Uterus (tissue), 3 donors: ENCODE measurements at regions not wholly inside any gene's neighbourhood (a gene's known extent, or its start where the extent isn't known, plus 50 kb on each side); places are given as distances from the start of the nearest gene placed in this dataset.
A peak's percentile ranks its signal among the peaks of the same experiment; 100 is the strongest.

Experiments
- DNase-seq, 2 donors: peaks; one replicate each; pipeline ENCODE4 v3.0.0-alpha.2; 2019 to 2020
- H3K27ac ChIP-seq, 2 donors: fragments of 200-600 bp; sonication (generic); 1 replicate in 1 of 2; 2 replicates in 1 of 2; pipeline ENCODE4 v1.5.1; 2016 to 2018
- H3K27me3 ChIP-seq, 2 donors: fragments of 200-600 bp; sonication (generic); one replicate each; pipeline ENCODE4 v1.5.1; 2018 to 2019; ENCODE audit warnings: control low read depth in 1 of 2
- H3K36me3 ChIP-seq, 2 donors: fragments of 200-600 bp; sonication (generic); one replicate each; pipeline ENCODE4 v1.5.1; 2019; ENCODE audit warnings: control low read depth in 1 of 2
- H3K4me1 ChIP-seq, 2 donors: fragments of 200-600 bp; sonication (generic); one replicate each; pipeline ENCODE4 v1.5.1; 2018 to 2019; ENCODE audit warnings: control low read depth in 1 of 2
- H3K4me3 ChIP-seq, 2 donors: fragments of 200-600 bp; sonication (generic); 1 replicate in 1 of 2; 2 replicates in 1 of 2; pipeline ENCODE4 v1.5.1; 2018 to 2019; ENCODE audit warnings: mild to moderate bottlenecking in 1 of 2
- H3K9me3 ChIP-seq, 2 donors: fragments of 200-600 bp; sonication (generic); one replicate each; pipeline ENCODE4 v1.5.1; 2019; ENCODE audit warnings: control low read depth in 1 of 2
- POLR2A ChIP-seq, 2 donors: fragments of 450-650 bp; IDR thresholded peaks; one replicate each; pipeline ENCODE4 v1.6.1; 2016; ENCODE audit warnings: antibody characterized with exemption in 2 of 2, mild to moderate bottlenecking in 1 of 2, moderate library complexity in 1 of 2
- intact Hi-C: fragments of 100-400 bp; cut with DNase I; formaldehyde crosslinking; loops from one replicate; pipeline ENCODE4 v1.15.1; 2023; ENCODE audit warnings: low total_unique reads
- TF ChIP-seq, protein P1 (sequence below), 4 experiments: fragments of 200-600 bp in 2 of 4; fragments of 450-650 bp in 2 of 4; sonication (generic) in 2 of 4; IDR thresholded peaks; one replicate each; pipeline ENCODE4 v1.5.1; 2016 to 2019; ENCODE audit warnings: antibody characterized with exemption in 4 of 4, mild to moderate bottlenecking in 2 of 4, moderate library complexity in 1 of 4
- donor health status: DM: yes; HTN: yes; CAD: no.

DNA sequence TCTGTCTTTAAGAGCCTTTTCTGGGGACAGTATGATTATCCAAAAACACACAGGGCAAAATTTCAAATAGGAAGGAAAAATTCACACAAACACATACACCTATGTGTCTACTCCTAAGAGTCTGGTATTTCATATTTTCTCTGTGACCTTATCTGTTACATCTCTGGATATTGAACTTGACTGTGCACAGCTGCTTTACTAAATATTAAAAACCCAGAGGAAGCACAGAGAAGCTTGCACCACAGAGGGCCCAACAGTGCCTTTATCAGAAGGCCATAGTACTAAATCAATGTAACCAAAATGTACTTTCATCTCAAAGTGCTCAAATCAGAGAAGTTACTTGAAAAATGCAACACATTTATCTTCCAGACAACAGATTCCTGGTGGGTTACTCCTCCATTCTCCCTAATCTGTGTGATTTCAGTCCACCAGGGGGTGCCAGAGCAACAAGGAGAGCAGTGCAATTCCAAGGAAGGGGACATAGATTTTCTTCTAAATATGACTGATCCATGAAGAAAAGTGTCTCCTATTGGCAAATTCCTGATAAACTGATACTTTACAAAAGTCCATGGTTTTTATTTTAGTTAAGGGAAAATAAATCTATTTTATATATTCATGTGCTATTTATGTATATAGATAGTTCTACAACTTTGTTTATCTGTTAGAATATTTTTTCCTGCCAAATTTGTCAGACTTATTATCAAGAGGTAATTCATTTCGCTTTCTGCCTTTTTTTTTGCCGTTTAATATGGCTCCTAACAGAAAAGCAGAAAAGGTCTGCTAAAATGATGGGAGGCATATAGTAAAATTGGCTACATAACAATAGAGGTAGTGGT, 617.6 kb downstream of the LRFN5 start:
- H3K4me3 ChIP-seq = no peak overlapping the region
- H3K9me3 ChIP-seq = no peaks in the 10 kb centered on the region
- H3K27ac ChIP-seq = no peak overlapping the region
- TF ChIP-seq, protein P1, sequence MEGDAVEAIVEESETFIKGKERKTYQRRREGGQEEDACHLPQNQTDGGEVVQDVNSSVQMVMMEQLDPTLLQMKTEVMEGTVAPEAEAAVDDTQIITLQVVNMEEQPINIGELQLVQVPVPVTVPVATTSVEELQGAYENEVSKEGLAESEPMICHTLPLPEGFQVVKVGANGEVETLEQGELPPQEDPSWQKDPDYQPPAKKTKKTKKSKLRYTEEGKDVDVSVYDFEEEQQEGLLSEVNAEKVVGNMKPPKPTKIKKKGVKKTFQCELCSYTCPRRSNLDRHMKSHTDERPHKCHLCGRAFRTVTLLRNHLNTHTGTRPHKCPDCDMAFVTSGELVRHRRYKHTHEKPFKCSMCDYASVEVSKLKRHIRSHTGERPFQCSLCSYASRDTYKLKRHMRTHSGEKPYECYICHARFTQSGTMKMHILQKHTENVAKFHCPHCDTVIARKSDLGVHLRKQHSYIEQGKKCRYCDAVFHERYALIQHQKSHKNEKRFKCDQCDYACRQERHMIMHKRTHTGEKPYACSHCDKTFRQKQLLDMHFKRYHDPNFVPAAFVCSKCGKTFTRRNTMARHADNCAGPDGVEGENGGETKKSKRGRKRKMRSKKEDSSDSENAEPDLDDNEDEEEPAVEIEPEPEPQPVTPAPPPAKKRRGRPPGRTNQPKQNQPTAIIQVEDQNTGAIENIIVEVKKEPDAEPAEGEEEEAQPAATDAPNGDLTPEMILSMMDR (IDR thresholded peaks at IDR 0.05) = peak; percentile 43 to 70 (median 48)
- TF ChIP-seq POLR2A (IDR thresholded peaks at IDR 0.05) = no peak
- H3K36me3 ChIP-seq = no peaks in the 10 kb centered on the region
- intact Hi-C loops = no loop called here
- peaks cover 0 to 4% of the 10 kb centered on the region in 2 donors for H3K4me1 ChIP-seq
- no peaks in the 10 kb centered on the region for H3K27me3 ChIP-seq
- peak; percentile 40 to 42 for DNase-seq

DNA sequence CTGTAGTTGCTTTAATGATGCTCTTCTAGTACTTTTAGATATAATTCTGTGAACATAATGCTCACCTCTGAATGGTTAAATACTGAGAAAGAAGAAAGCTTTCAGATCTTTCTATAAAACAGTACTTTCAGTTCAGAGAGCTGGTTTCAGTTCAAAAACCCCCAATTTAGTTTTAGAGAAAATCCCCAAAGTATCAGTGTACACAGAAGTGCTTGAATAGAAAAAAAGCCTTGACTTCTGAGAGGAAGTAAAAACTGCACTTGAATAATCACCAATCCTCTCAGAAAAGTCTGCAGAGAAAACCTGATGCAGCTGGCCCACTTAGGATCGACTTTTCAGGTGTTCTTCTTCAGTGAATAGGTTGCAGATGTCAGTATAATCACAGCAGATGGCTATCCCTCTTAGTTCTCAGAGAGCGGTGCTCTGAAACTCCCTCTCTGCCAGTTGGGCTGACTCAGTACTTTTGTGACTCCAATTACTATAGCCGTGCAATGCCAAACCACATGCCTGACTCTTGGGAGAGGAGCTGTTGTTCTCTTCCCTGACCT, 616.3 kb downstream of the LRFN5 start:
- intact Hi-C loops = no loop called here
- DNase-seq = no peak
- H3K4me1 ChIP-seq = peaks cover 0 to 4% of the 10 kb centered on the region in 2 donors

DNA sequence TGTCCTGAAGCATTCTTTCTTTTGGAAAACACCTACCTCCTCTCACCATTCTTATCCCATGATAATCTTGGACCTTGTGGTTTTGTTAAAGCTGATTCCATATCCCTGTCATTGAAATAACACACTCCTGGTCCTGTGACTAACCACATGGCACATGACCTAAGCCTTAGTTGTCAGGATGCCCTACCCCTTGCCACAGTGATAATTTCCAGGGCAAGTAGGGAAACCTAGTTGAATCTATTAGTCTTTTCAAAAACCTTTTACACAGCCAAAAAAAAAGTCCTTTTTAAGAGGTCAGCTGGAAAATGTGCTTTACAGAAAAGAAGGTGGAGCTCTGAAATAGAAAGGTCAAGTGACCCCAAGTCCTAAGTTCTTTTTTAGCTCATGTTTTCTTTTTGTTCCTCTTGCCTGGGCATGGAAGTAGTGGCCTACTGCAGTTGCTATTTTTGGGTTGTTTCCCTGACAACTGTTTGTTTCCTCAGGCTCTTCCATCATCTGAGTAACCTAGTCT, 608.4 kb downstream of the LRFN5 start:
- Histone ChIP-seq H3K9me3 (no peaks in the 10 kb centered on the region), H3K4me1 (no peaks in the 10 kb centered on the region), H3K36me3 (no peaks in the 10 kb centered on the region), H3K27me3 (no peaks in the 10 kb centered on the region), H3K27ac (peak overlapping the region in 1 of 2 donors; percentile 82), H3K4me3 (no peak overlapping the region)
- TF ChIP-seq POLR2A (IDR thresholded peaks at IDR 0.05) = no peak
- TF ChIP-seq, protein P1 (IDR thresholded peaks at IDR 0.05) = no peak
- intact Hi-C loops = no loop called here
- DNase-seq = no peak

More for the DNA sequence above, 616.3 kb downstream of the LRFN5 start:
- Histone ChIP-seq H3K4me3 (no peak overlapping the region), H3K27ac (peak overlapping the region; percentile 12 to 49), H3K27me3 (no peaks in the 10 kb centered on the region), H3K36me3 (no peaks in the 10 kb centered on the region), H3K9me3 (no peaks in the 10 kb centered on the region)
- no peak for TF ChIP-seq POLR2A (IDR thresholded peaks at IDR 0.05)
- TF ChIP-seq, protein P1 (IDR thresholded peaks at IDR 0.05) = no peak

DNA sequence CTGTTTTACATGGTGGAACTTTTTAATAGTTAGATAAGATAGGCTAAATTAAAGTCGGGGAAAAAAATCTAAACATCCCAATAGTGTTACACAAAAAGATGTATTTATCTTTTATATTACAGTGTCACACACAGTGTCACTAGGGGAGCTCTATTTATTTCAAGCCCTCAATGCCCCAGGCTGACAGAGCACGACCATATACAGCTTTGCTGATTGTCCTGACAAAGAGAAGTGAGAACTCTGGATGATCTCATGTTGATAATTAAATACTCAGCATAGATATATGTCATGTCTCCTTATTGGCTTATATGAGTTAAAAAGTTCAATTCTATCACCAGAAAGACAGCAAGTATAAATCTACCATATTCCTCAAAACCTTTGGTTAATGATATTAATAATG, 594.3 kb downstream of the LRFN5 start:
- intact Hi-C loops = no loop called here
- TF ChIP-seq, protein P1 (IDR thresholded peaks at IDR 0.05) = no peak
- no peak for TF ChIP-seq POLR2A (IDR thresholded peaks at IDR 0.05)
- H3K4me3 ChIP-seq = no peak overlapping the region
- no peaks in the 10 kb centered on the region for H3K36me3 ChIP-seq
- DNase-seq = no peak
- no peak overlapping the region for H3K27ac ChIP-seq
- no peaks in the 10 kb centered on the region for H3K4me1 ChIP-seq
- no peaks in the 10 kb centered on the region for H3K9me3 ChIP-seq
- H3K27me3 ChIP-seq = no peaks in the 10 kb centered on the region

DNA sequence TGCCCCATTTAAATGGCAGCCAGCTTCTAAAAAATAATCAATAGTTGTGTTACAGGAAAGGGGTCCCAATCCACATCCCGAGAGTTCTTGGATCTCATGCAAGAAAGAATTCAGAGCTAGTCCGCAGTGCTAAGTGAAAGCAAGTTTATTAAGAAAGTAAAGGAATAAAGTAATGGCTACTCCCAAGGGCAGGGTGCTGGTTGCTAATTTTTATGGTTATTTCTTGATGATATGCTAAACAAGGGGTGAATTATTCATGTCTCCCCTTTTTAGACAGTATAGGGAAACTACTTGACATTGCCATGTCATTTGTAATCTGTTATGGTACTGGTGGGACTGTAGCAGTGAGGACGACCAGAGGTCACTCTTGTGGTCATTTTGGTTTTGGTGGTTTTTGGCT, 591.3 kb downstream of the LRFN5 start:
- DNase-seq = no peak
- Histone ChIP-seq H3K27ac (no peak overlapping the region), H3K27me3 (no peaks in the 10 kb centered on the region), H3K36me3 (no peaks in the 10 kb centered on the region), H3K4me3 (no peak overlapping the region), H3K4me1 (no peaks in the 10 kb centered on the region), H3K9me3 (no peaks in the 10 kb centered on the region)
- intact Hi-C loops = no loop called here
- TF ChIP-seq POLR2A (IDR thresholded peaks at IDR 0.05) = no peak
- TF ChIP-seq, protein P1 (IDR thresholded peaks at IDR 0.05) = no peak
